HG03039 (cell line): ENCODE measurements at regions not wholly inside any gene's neighbourhood (a gene's known extent, or its start where the extent isn't known, plus 50 kb on each side); places are given as distances from the start of the nearest gene placed in this dataset.

ENCODE experiments used
- ATAC-seq: cut with Tn5 transposase; IDR thresholded peaks from one replicate; pipeline ENCODE4 v1.9.1; 2021; ENCODE audit warnings: mild to moderate bottlenecking, moderate library complexity; ENCODE audit not compliant: unreplicated experiment

- no peak for ATAC-seq
Observed at GRCh38 chr21:14734833-14735232, 188.7 kb upstream of the SAMSN1 start.

GRCh38 chr21:14734191-14734590, 188.1 kb upstream of the SAMSN1 start:
- no peak for ATAC-seq

DNA sequence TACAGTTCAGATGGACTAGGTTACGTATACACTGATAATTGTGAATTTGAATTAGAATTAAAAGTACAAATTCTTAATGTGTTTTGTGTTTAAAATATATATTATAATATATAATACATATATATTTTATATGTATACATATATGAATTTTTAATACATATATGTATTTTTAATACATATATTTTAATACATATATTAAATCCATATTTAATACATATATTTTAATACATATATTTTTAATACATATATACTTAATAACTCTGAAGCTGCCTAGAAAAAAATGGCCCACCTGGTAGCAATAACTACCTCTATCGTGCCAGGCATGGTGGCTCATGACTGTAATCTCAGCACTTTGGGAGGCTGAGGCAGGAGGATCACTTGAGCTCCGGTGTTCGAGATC, 179.1 kb upstream of the SAMSN1 start:
- ATAC-seq: no peak

DNA sequence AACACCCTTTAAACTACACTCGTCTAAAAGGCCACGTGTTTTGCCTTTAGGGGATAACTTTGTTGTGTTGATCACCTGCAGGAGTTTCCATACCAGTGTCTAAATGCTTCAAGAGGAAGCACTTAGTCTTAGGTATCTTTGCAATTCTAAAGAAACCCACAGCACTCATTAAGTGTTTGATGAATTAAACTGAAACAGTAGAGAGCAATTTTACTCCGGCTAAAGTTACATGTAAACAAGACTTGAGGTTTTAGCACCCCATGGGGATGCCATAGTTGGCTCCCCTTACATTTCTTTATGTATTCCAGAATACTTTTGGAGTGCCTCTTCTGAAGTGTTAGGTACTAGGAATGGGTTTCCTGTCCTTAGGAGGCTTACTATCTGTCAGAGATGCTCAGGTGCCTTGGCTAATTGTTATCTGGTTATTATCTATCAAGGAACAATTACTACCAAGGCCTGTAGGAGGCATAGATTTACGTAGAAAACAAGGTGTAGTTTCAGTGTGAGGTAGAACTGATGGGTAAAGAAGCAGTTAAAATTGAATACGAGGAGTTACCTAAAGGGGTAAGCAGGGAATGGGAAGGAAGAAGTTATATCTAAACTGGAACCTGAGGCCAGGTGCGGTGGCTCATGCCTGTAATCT, 176.8 kb upstream of the SAMSN1 start:
- ATAC-seq: no peak

DNA sequence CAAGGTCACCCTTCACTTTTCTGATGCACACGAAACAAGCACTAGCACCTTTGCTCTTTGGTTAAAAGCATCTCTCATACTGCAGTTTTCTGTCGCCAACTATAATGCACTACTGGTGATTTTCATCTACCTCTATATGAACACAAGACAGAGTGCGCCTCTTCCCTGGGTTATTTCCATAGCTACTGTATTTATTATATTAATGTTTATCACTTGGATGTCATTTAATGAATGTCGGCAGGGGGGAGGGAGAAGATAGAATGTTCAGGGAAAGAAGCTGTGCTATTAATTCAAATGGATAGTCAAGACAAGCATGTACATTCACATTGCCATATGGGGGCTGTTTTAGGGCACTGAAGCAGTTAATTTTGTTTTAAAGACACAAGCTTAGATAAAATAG, 174.1 kb upstream of the SAMSN1 start:
- ATAC-seq: no peak

- no peak for ATAC-seq
Observed at GRCh38 chr21:14718951-14719350, 172.8 kb upstream of the SAMSN1 start.

GRCh38 chr21:14716761-14717396, 170.8 kb upstream of the SAMSN1 start:
- ATAC-seq: no peak

GRCh38 chr21:14713109-14713508, 167.0 kb upstream of the SAMSN1 start:
- no peak for ATAC-seq

GRCh38 chr21:14712121-14712715, 166.1 kb upstream of the SAMSN1 start:
- ATAC-seq: no peak

- ATAC-seq: no peak
Observed at GRCh38 chr21:14711287-14711686, 165.2 kb upstream of the SAMSN1 start.

GRCh38 chr21:14707511-14708020, 161.5 kb upstream of the SAMSN1 start:
- ATAC-seq: no peak

DNA sequence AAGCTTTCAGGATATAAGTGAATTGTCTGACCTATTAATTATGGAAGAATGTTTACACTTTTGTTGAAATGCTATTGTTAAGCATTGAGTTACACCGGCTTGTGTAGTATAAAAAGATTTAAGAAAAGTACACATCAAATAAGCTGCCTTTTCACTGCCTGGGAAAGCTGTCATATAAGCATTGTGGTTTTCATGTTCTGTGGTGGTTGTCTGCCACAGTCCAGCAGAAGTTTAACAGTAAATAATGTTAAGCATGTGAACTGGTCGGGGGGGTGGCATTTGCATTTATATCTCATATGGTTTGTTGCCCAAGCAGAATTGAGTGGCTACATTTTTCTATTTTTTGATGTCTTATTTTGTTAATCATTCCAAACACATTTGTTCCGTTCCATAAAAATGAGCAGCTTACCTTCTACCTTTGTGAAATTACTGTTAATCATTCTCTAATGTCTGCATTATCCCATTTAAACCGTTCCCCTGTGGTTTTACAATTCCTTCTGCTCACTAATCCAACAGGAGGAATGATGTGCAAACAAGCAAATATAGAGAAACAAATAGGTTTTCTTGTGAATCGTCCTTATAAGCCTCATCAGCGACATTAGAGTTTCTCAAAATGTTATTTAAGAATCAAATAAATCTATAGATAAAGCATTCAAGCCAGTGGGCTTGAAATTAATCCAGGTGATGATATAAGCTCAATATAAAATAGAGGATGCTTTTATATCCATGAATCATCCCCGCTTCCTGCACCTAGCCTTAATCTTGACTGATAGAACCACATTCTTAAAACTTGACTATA, 160.8 kb upstream of the SAMSN1 start:
- ATAC-seq: no peak

- ATAC-seq: no peak
Observed at GRCh38 chr21:14699433-14700407, 153.6 kb upstream of the SAMSN1 start.

DNA sequence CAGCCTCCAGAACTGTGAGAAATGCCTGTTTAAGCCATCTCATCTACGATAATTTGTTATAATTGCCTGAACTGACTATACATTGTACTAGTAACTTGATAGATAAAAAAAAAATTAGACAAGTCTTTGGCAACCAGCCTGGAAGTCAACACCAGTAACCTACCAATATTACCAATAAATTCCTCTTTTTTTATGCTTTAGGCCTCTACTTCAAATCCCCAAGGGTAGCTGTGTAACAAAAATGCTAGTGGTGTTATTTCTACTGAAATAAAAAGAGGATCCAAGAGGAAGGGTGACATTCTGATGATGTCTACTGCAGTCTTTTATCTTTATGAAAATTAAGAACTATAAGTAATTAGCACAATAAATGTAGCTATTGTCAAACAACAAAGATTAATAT, 151.7 kb upstream of the SAMSN1 start:
- no peak for ATAC-seq

DNA sequence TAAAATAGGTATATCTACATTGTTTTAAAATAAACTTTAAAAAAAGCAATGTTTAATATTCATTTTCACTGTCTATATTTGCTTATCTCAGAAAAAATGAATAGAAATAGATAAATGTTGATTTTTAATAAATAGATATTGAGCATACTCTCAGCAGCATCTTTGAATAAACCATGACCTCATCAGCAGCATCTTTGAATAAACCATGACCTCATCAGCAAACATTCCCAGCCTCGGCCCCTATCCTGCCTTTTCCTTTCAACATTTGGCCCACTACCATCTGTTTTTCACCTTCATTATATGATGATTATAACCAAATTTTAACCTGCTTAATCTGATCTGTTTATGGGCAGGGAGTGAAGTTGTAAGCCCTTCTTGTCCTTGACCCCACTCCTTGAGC, 148.7 kb upstream of the SAMSN1 start:
- ATAC-seq: no peak

DNA sequence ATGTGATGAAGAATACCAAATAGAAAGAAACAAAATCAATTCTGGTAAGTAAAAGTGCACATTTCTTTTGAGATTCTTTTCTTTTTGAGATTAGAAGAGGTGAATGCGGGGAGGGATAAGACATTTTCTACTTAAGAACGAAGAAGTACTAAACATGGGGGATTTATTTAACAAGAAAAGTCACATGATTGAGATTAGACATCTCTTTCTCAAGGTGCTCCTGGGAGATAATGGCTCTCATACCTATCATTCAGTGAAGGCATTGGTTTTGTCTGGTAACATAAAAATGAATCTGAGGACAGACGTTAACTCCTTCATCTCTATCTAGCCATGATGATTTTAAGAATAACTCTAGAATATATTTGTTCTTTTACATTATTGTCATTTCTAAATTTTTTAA, 147.9 kb upstream of the SAMSN1 start:
- no peak for ATAC-seq

DNA sequence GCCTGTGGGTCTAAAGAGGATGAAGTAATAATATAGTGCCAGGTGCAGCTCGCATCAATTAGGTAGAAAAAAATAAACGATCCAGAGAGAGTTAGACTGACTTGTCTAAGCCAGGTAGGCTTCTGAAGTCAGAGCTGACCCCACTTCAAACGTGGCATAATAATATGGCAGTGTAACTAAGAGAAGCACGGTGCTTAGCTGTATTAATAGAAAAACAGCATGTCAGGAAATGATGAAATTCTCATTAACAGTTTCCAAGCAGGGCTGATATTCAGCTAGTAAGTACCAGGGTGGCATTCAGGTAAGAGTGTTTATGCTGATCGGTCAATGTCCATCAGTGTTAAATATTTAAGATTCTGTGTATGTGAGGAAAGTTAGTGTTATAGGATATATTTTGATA, 145.8 kb upstream of the SAMSN1 start:
- ATAC-seq: no peak

DNA sequence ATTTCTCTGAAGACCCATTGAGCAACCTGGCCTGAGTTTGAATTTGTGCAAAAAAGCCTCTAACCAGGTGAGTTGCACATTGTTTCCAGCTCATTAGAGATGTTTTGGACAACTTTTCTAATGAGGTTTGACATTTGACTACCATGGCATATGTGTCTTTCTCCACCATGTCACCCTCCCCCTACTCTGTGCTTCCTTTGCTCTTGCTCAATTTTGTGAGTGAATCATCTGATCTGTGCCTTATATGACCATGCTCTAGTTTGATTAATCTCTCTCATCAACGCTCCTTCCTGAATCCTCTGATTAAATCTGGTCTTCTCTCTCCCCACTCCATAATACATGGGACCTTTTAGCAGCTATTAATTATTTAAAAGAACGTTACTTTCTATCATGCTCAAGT, 144.8 kb upstream of the SAMSN1 start:
- ATAC-seq: no peak

DNA sequence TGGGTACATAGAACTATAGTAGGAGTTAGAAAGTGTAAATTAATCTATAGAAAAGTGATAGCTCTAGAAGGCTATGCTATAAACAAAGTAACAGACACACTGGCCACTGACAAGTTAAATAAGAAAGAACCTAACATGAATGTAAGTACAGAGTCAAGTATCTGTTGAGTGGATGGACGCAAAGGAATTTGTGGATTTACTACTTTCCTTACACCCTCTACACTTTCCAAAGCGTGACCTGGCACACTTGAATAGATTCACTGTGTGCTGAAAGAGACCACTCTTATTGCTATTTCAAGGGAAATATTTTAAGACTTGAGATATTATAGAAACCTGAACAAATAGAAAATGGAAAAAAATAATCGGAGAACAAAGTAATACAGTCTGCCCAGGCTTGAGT, 142.8 kb upstream of the SAMSN1 start:
- no peak for ATAC-seq

GRCh38 chr21:14688412-14688811, 142.3 kb upstream of the SAMSN1 start:
- ATAC-seq: no peak
